MM.1S (cell line): ENCODE measurements at regions not wholly inside any gene's neighbourhood (a gene's known extent, or its start where the extent isn't known, plus 50 kb on each side); places are given as distances from the start of the nearest gene placed in this dataset.

ENCODE experiments used
- CTCF ChIP-seq: fragments of 300-600 bp; sonication (generic); IDR thresholded peaks from 2 replicates; pipeline ENCODE4 v1.5.1; 2016; ENCODE audit warnings: antibody characterized with exemption, low read length, mixed read lengths
- EZH2phosphoT487 ChIP-seq: fragments of 300-600 bp; sonication (generic); IDR thresholded peaks from 2 replicates; pipeline ENCODE4 v1.6.1; 2018; ENCODE audit warnings: antibody characterized with exemption, low read length

GRCh38 chr9:1362845-1363244, 312.7 kb downstream of the DMRT2 start:
- TF ChIP-seq CTCF = no peak
- no peak for TF ChIP-seq EZH2phosphoT487
